ENCODE measurements at regions not wholly inside any gene's neighbourhood (a gene's known extent, or its start where the extent isn't known, plus 50 kb on each side); places are given as distances from the start of the nearest gene placed in this dataset.

GRCh38 chr6:91173651-91174050 lies 586.8 kb upstream of the MAP3K7 start:
- Histone ChIP-seq H3K79me2 (ENCODE audit: control insufficient read depth in 1 of 2, insufficient read depth in 2 of 2, low read length in 2 of 2) (no peaks in the 10 kb centered on the region), H2BK15ac (ENCODE audit: low read length) (no peak overlapping the region), H3K36me3 (ENCODE audit: control insufficient read depth in 2 of 4, insufficient read depth in 4 of 4, low read length in 3 of 4) (no peaks in the 10 kb centered on the region), H3K27me3 (replicated peaks in 1 of 4; ENCODE audit: control insufficient read depth in 3 of 4, extremely low read depth in 1 of 4, insufficient read depth in 3 of 4, low read length in 3 of 4) (no peaks in the 10 kb centered on the region), H2BK120ac (replicated peaks; ENCODE audit: low read depth, low read length) (no peak overlapping the region), H2BK20ac (ENCODE audit: low read length) (no peak overlapping the region), H3K18ac (ENCODE audit: extremely low read depth, low read length) (no peak overlapping the region), H3K9me3 (ENCODE audit: insufficient read depth in 2 of 2, low read depth in 1 of 2, low read length in 1 of 2) (no peaks in the 10 kb centered on the region), H3K4me1 (replicated peaks in 1 of 4; ENCODE audit: control insufficient read depth in 3 of 4, insufficient read depth in 4 of 4, low read length in 3 of 4) (peaks cover 0 to 11% (median 2%) of the 10 kb centered on the region in 4 experiments; a peak in 3 of 7 replicates), H2AK5ac (ENCODE audit: low read depth, low read length) (no peak overlapping the region), H3K9ac (replicated peaks in 1 of 4; ENCODE audit: extremely low read depth in 1 of 4, low read depth in 3 of 4, low read length in 3 of 4) (no peak overlapping the region), H3K4ac (replicated peaks; ENCODE audit: insufficient read length, low read depth, low read length) (no peak overlapping the region), H3K27ac (ENCODE audit: low read depth, low read length) (no peak overlapping the region), H2BK12ac (ENCODE audit: low read depth, low read length) (no peak overlapping the region), H2BK5ac (ENCODE audit: low read depth, low read length) (no peak overlapping the region), H2AFZ (ENCODE audit: low read length) (no peak overlapping the region), H3K4me3 (ENCODE audit: extremely low read depth in 1 of 4, insufficient read depth in 2 of 4, low read depth in 3 of 4, low read length in 4 of 4) (no peak overlapping the region), H3K23ac (ENCODE audit: insufficient read length) (no peak overlapping the region), H3K4me2 (ENCODE audit: insufficient read depth in 1 of 2, low read depth in 2 of 2, low read length in 2 of 2) (no peak overlapping the region), H4K20me1 (replicated peaks in 1 of 2; ENCODE audit: control insufficient read depth in 1 of 2, insufficient read depth in 2 of 2, low read length in 2 of 2) (no peaks in the 10 kb centered on the region), H4K5ac (ENCODE audit: insufficient read length, low read depth, low read length) (no peak overlapping the region), H3K14ac (ENCODE audit: insufficient read length) (no peak overlapping the region), H3K56ac (replicated peaks; ENCODE audit: insufficient read length, low read depth, low read length) (no peak overlapping the region), H3K79me1 (ENCODE audit: low read depth, low read length) (no peaks in the 10 kb centered on the region), H4K8ac (ENCODE audit: extremely low read depth, insufficient read depth, low read length) (no peak overlapping the region), H3K23me2 (ENCODE audit: low read depth, low read length) (no peaks in the 10 kb centered on the region), H4K91ac (replicated peaks; ENCODE audit: insufficient read length, low read length) (no peak overlapping the region)
- CTCF ChIA-PET (ENCODE audit: partially characterized antibody) = interaction anchor here (4.7 kb wide), 1 partner anchor 93 kb away, joined by 21 read pairs; no protein-coding TSS in a partner anchor
- FAIRE-seq = no peak
- DNase-seq (ENCODE audit: low read depth in 1 of 2, low spot score in 2 of 2) = no peak
- WGBS, 2 experiments (ENCODE audit: extremely low coverage in 1 of 2, insufficient coverage in 1 of 2, insufficient read length in 1 of 2, insufficient replicate concordance in 2 of 2, low coverage in 1 of 2, low lambda C conversion rate in 2 of 2, missing lambda C conversion rate in 1 of 2) = 84% methylated on average over 3 of the region's 3 CpGs; no CpG with 5 or more reads in 1 of the 2 experiments
- POLR2A ChIA-PET (ENCODE audit: partially characterized antibody) = no interaction called here
- TF ChIP-seq, protein P1, sequence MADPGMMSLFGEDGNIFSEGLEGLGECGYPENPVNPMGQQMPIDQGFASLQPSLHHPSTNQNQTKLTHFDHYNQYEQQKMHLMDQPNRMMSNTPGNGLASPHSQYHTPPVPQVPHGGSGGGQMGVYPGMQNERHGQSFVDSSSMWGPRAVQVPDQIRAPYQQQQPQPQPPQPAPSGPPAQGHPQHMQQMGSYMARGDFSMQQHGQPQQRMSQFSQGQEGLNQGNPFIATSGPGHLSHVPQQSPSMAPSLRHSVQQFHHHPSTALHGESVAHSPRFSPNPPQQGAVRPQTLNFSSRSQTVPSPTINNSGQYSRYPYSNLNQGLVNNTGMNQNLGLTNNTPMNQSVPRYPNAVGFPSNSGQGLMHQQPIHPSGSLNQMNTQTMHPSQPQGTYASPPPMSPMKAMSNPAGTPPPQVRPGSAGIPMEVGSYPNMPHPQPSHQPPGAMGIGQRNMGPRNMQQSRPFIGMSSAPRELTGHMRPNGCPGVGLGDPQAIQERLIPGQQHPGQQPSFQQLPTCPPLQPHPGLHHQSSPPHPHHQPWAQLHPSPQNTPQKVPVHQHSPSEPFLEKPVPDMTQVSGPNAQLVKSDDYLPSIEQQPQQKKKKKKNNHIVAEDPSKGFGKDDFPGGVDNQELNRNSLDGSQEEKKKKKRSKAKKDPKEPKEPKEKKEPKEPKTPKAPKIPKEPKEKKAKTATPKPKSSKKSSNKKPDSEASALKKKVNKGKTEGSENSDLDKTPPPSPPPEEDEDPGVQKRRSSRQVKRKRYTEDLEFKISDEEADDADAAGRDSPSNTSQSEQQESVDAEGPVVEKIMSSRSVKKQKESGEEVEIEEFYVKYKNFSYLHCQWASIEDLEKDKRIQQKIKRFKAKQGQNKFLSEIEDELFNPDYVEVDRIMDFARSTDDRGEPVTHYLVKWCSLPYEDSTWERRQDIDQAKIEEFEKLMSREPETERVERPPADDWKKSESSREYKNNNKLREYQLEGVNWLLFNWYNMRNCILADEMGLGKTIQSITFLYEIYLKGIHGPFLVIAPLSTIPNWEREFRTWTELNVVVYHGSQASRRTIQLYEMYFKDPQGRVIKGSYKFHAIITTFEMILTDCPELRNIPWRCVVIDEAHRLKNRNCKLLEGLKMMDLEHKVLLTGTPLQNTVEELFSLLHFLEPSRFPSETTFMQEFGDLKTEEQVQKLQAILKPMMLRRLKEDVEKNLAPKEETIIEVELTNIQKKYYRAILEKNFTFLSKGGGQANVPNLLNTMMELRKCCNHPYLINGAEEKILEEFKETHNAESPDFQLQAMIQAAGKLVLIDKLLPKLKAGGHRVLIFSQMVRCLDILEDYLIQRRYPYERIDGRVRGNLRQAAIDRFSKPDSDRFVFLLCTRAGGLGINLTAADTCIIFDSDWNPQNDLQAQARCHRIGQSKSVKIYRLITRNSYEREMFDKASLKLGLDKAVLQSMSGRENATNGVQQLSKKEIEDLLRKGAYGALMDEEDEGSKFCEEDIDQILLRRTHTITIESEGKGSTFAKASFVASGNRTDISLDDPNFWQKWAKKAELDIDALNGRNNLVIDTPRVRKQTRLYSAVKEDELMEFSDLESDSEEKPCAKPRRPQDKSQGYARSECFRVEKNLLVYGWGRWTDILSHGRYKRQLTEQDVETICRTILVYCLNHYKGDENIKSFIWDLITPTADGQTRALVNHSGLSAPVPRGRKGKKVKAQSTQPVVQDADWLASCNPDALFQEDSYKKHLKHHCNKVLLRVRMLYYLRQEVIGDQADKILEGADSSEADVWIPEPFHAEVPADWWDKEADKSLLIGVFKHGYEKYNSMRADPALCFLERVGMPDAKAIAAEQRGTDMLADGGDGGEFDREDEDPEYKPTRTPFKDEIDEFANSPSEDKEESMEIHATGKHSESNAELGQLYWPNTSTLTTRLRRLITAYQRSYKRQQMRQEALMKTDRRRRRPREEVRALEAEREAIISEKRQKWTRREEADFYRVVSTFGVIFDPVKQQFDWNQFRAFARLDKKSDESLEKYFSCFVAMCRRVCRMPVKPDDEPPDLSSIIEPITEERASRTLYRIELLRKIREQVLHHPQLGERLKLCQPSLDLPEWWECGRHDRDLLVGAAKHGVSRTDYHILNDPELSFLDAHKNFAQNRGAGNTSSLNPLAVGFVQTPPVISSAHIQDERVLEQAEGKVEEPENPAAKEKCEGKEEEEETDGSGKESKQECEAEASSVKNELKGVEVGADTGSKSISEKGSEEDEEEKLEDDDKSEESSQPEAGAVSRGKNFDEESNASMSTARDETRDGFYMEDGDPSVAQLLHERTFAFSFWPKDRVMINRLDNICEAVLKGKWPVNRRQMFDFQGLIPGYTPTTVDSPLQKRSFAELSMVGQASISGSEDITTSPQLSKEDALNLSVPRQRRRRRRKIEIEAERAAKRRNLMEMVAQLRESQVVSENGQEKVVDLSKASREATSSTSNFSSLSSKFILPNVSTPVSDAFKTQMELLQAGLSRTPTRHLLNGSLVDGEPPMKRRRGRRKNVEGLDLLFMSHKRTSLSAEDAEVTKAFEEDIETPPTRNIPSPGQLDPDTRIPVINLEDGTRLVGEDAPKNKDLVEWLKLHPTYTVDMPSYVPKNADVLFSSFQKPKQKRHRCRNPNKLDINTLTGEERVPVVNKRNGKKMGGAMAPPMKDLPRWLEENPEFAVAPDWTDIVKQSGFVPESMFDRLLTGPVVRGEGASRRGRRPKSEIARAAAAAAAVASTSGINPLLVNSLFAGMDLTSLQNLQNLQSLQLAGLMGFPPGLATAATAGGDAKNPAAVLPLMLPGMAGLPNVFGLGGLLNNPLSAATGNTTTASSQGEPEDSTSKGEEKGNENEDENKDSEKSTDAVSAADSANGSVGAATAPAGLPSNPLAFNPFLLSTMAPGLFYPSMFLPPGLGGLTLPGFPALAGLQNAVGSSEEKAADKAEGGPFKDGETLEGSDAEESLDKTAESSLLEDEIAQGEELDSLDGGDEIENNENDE (IDR thresholded peaks at IDR 0.05; ENCODE audit: insufficient replicate concordance, low read length) = no peak

Data from H1 (cell line).